IMR-90 (cell line): ENCODE measurements at regions not wholly inside any gene's neighbourhood (a gene's known extent, or its start where the extent isn't known, plus 50 kb on each side); places are given as distances from the start of the nearest gene placed in this dataset.

Experiments
- ATAC-seq: fragments of 200-7000 bp; cut with Tn5 transposase; 2 replicates; pipeline ENCODE4 v1.9.1; 2020; ENCODE audit warnings: low read depth, mild to moderate bottlenecking, moderate library complexity
- BruUV-seq: library from RNA; stranded (reverse); fragments of 400-500 nt; replicated peaks from 2 replicates; lab custom pipeline; 2021; lab: Mats Ljungman, UMichigan
- CTCF ChIA-PET: fragments of 300-600 bp; formaldehyde crosslinking; extraction: SDS; loops from one replicate; lab custom pipeline; 2021; ENCODE audit warnings: antibody characterized with exemption; lab: Yijun Ruan, JAX
- POLR2A ChIA-PET: fragments of 300-600 bp; sonication (Branson Sonifier 250); formaldehyde crosslinking; loops from one replicate; lab custom pipeline; 2022; ENCODE audit warnings: antibody characterized with exemption; ENCODE audit not compliant: unreplicated experiment; lab: Charles Lee
- DNase-seq: peaks from one replicate; pipeline ENCODE4 v3.0.0; 2013
- H2AFZ ChIP-seq: replicated peaks from 2 replicates; pipeline ENCODE3; 2013; ENCODE audit warnings: low read length, mild to moderate bottlenecking; ENCODE audit not compliant: poor library complexity
- H2AK5ac ChIP-seq: 2 replicates; pipeline ENCODE4 v1.6.1; 2013; ENCODE audit warnings: low read depth, low read length, inconsistent platforms
- H2AK9ac ChIP-seq: replicated peaks from 2 replicates; pipeline ENCODE3; 2013; ENCODE audit warnings: mild to moderate bottlenecking, low read depth, low read length, moderate library complexity; ENCODE audit not compliant: poor library complexity
- H2BK120ac ChIP-seq: 2 replicates; pipeline ENCODE4 v1.6.1; 2013; ENCODE audit warnings: low read depth, low read length, inconsistent platforms
- H2BK15ac ChIP-seq: 3 replicates; pipeline ENCODE4 v1.6.1; 2013; ENCODE audit warnings: low read depth, low read length, inconsistent platforms
- H2BK20ac ChIP-seq: 2 replicates; pipeline ENCODE4 v1.6.1; 2013; ENCODE audit warnings: low read depth, mild to moderate bottlenecking, inconsistent platforms, low read length, moderate library complexity
- H2BK5ac ChIP-seq: 2 replicates; pipeline ENCODE4 v1.6.1; 2013; ENCODE audit warnings: mild to moderate bottlenecking, low read depth, low read length, inconsistent platforms; ENCODE audit not compliant: poor library complexity, severe bottlenecking
- H3K14ac ChIP-seq: replicated peaks from 2 replicates; pipeline ENCODE4 v1.6.1; 2013; ENCODE audit warnings: low read depth, low read length, inconsistent platforms
- H3K18ac ChIP-seq: 2 replicates; pipeline ENCODE4 v1.6.1; 2013; ENCODE audit warnings: low read depth, low read length, control low read depth
- H3K23ac ChIP-seq: 2 replicates; pipeline ENCODE4 v1.6.1; 2013; ENCODE audit warnings: low read depth, low read length, inconsistent platforms
- H3K27ac ChIP-seq: 2 replicates; pipeline ENCODE4 v1.5.1; 2013; ENCODE audit warnings: mild to moderate bottlenecking, control low read depth, low read length; ENCODE audit not compliant: insufficient read depth
- H3K27me3 ChIP-seq: 2 replicates; pipeline ENCODE4 v1.6.1; 2013; ENCODE audit warnings: low read length; ENCODE audit not compliant: control insufficient read depth, insufficient read depth
- H3K36me3 ChIP-seq: 2 replicates; pipeline ENCODE4 v1.6.1; 2013; ENCODE audit warnings: low read length, mixed read lengths; ENCODE audit not compliant: control insufficient read depth, insufficient read depth
- H3K4ac ChIP-seq: 2 replicates; pipeline ENCODE4 v1.6.1; 2013; ENCODE audit warnings: low read depth, low read length, inconsistent platforms
- H3K4me1 ChIP-seq: 2 replicates; pipeline ENCODE4 v1.6.1; 2013; ENCODE audit warnings: low read length, mixed read lengths; ENCODE audit not compliant: control insufficient read depth, insufficient read depth
- H3K4me2 ChIP-seq: 2 replicates; pipeline ENCODE4 v1.6.1; 2013; ENCODE audit warnings: low read depth, mild to moderate bottlenecking, control low read depth, low read length, moderate library complexity
- H3K4me3 ChIP-seq: 2 replicates; pipeline ENCODE4 v1.5.1; 2013; ENCODE audit warnings: low read depth, mild to moderate bottlenecking, control low read depth, low read length, moderate library complexity; ENCODE audit not compliant: insufficient read depth
- H3K56ac ChIP-seq: 2 replicates; pipeline ENCODE4 v1.6.1; 2013; ENCODE audit warnings: low read length, inconsistent platforms; ENCODE audit not compliant: insufficient read depth; ENCODE audit errors: extremely low read depth
- H3K79me1 ChIP-seq, 2 experiments: 2 replicates each; pipeline ENCODE4 v1.6.1; 2013; ENCODE audit warnings: low read length in 2 of 2, inconsistent platforms in 1 of 2, low read depth in 1 of 2
- H3K9ac ChIP-seq: 2 replicates; pipeline ENCODE4 v1.6.1; 2013; ENCODE audit warnings: low read depth, low read length, control low read depth
- H3K9me1 ChIP-seq: 2 replicates; pipeline ENCODE4 v1.6.1; 2013; ENCODE audit warnings: low read length, inconsistent platforms; ENCODE audit not compliant: insufficient read depth
- H3K9me3 ChIP-seq: 2 replicates; pipeline ENCODE4 v1.6.1; 2013; ENCODE audit warnings: low read length; ENCODE audit not compliant: control insufficient read depth, insufficient read depth
- H4K20me1 ChIP-seq: 2 replicates; pipeline ENCODE4 v1.6.1; 2013; ENCODE audit warnings: low read length, inconsistent platforms; ENCODE audit not compliant: insufficient read depth
- H4K5ac ChIP-seq: 2 replicates; pipeline ENCODE4 v1.6.1; 2013; ENCODE audit warnings: mild to moderate bottlenecking, low read depth, low read length, control low read depth
- H4K8ac ChIP-seq, 2 experiments: 2 replicates each; pipeline ENCODE4 v1.6.1; 2013; ENCODE audit warnings: low read depth in 2 of 2, low read length in 2 of 2, control low read depth in 1 of 2, inconsistent platforms in 1 of 2
- H4K91ac ChIP-seq: 2 replicates; pipeline ENCODE4 v1.6.1; 2013; ENCODE audit warnings: low read depth, low read length, inconsistent platforms; ENCODE audit not compliant: insufficient read depth
- BHLHE40 ChIP-seq: fragments of 150-350 bp; IDR thresholded peaks from 2 replicates; pipeline ENCODE4 v1.6.1; 2016; ENCODE audit warnings: mild to moderate bottlenecking, low read depth, low read length
- CHD1 ChIP-seq: IDR thresholded peaks from 2 replicates; pipeline ENCODE4 v1.6.1; 2012; ENCODE audit warnings: low read depth, low read length, improper control_type of control experiment
- CTCF ChIP-seq: conservative IDR thresholded peaks from 2 replicates; pipeline ENCODE4 v1.5.1; 2012; ENCODE audit warnings: mild to moderate bottlenecking, low read depth, low read length, improper control_type of control experiment
- MAFK ChIP-seq: IDR thresholded peaks from 2 replicates; pipeline ENCODE4 v1.6.1; 2012; ENCODE audit warnings: low read depth, low read length, improper control_type of control experiment
- MAZ ChIP-seq: IDR thresholded peaks from 2 replicates; pipeline ENCODE4 v1.6.1; 2012; ENCODE audit warnings: low read depth, mild to moderate bottlenecking, low read length, improper control_type of control experiment, moderate library complexity, borderline replicate concordance
- NFE2L2 ChIP-seq: fragments of 150-350 bp; IDR thresholded peaks from 2 replicates; pipeline ENCODE4 v1.6.1; 2016; ENCODE audit warnings: low read depth, mild to moderate bottlenecking, low read length
- RAD21 ChIP-seq: IDR thresholded peaks from 2 replicates; pipeline ENCODE4 v1.6.1; 2012; ENCODE audit warnings: low read length, improper control_type of control experiment
- RCOR1 ChIP-seq: IDR thresholded peaks from 2 replicates; pipeline ENCODE4 v1.6.1; 2012; ENCODE audit warnings: mild to moderate bottlenecking, low read length, improper control_type of control experiment; ENCODE audit not compliant: insufficient replicate concordance
- RFX5 ChIP-seq: IDR thresholded peaks from 2 replicates; pipeline ENCODE4 v1.8.0; 2012; ENCODE audit warnings: low read depth, mild to moderate bottlenecking, low read length, moderate library complexity
- SMC3 ChIP-seq: fragments of 150-350 bp; IDR thresholded peaks from 2 replicates; pipeline ENCODE4 v1.6.1; 2016; ENCODE audit warnings: low read depth, mild to moderate bottlenecking, antibody characterized with exemption, low read length, moderate library complexity
- WGBS, 2 experiments: methylation state at CpG; one replicate each; pipeline versions ENCODE4 v1.1.5 to v1.1.7; 2013; ENCODE audit warnings: missing lambda C conversion rate in 2 of 2; ENCODE audit not compliant: insufficient read length in 1 of 2; ENCODE audit errors: extremely low coverage in 2 of 2; 5-methylcytosine and 5-hydroxymethylcytosine counted together
- dilution Hi-C: fragments of 300-500 bp; cut with HindIII; formaldehyde crosslinking; loops from one replicate; pipeline ENCODE4 v1.14.3; 2018; ENCODE audit warnings: low sequenced_read_pairs; ENCODE audit not compliant: unreplicated experiment
- in situ Hi-C: fragments of 300-500 bp; cut with MboI; formaldehyde crosslinking; loops from 3 replicates; pipeline ENCODE4 v1.14.3; 2019; ENCODE audit warnings: low sequenced_read_pairs, inconsistent platforms, mixed read lengths
- intact Hi-C: fragments of 100-400 bp; cut with micrococcal nuclease; formaldehyde crosslinking; loops from 2 replicates; pipeline ENCODE4 v1.10.0; 2022

GRCh38 chr4:152112887-152113286, 352.1 kb upstream of the GATB start:
- H3K36me3 ChIP-seq = no peaks in the 10 kb centered on the region
- ChIA-PET POLR2A (no interaction called here), CTCF (no interaction called here)
- H3K4me3 ChIP-seq = no peak overlapping the region
- in situ Hi-C loops (no loop called here), dilution Hi-C loops (no loop called here), intact Hi-C loops (no loop called here)
- H2AFZ ChIP-seq = no peak overlapping the region
- H3K4me2 ChIP-seq = no peak overlapping the region
- WGBS, 2 experiments = no CpG with 5 or more reads among the region's 2 CpGs
- H2AK9ac ChIP-seq = no peak overlapping the region
- no peaks in the 10 kb centered on the region for H4K20me1 ChIP-seq
- H3K79me1 ChIP-seq = no peaks in the 10 kb centered on the region
- no peak overlapping the region for H2BK20ac ChIP-seq
- ATAC-seq (no peak), DNase-seq (no peak)
- no peak overlapping the region for H4K91ac ChIP-seq
- H3K27me3 ChIP-seq = peaks cover 11% of the 10 kb centered on the region
- no peak overlapping the region for H4K8ac ChIP-seq
- no peak overlapping the region for H2BK120ac ChIP-seq
- no peak overlapping the region for H3K14ac ChIP-seq
- no TSS peak for BruUV-seq
- no peak overlapping the region for H2BK5ac ChIP-seq
- H3K9me1 ChIP-seq = no peaks in the 10 kb centered on the region
- no peaks in the 10 kb centered on the region for H3K9me3 ChIP-seq
- H3K4ac ChIP-seq = no peak overlapping the region
- H3K18ac ChIP-seq = no peak overlapping the region
- H3K9ac ChIP-seq = no peak overlapping the region
- H4K5ac ChIP-seq = no peak overlapping the region
- H3K27ac ChIP-seq = no peak overlapping the region
- H3K4me1 ChIP-seq = no peaks in the 10 kb centered on the region
- no peak overlapping the region for H3K56ac ChIP-seq
- no peak overlapping the region for H3K23ac ChIP-seq
- H2AK5ac ChIP-seq = no peak overlapping the region
- TF ChIP-seq CHD1 (no peak), MAFK (no peak), SMC3 (no peak), RCOR1 (no peak), CTCF (no peak), MAZ (no peak), BHLHE40 (no peak), RFX5 (no peak), NFE2L2 (no peak), RAD21 (no peak)
- no peak overlapping the region for H2BK15ac ChIP-seq
